22Rv1 (cell line): ENCODE measurements at regions not wholly inside any gene's neighbourhood (a gene's known extent, or its start where the extent isn't known, plus 50 kb on each side); places are given as distances from the start of the nearest gene placed in this dataset.

ENCODE experiments used
- ZFX ChIP-seq: fragments of 450-650 bp; IDR thresholded peaks from 2 replicates; pipeline ENCODE4 v1.6.1; 2017; ENCODE audit warnings: antibody characterized with exemption, borderline replicate concordance
- TF ChIP-seq, protein P1 (sequence below): fragments of 450-650 bp; IDR thresholded peaks from 2 replicates; pipeline ENCODE4 v1.5.1; 2017; ENCODE audit warnings: mild to moderate bottlenecking

DNA sequence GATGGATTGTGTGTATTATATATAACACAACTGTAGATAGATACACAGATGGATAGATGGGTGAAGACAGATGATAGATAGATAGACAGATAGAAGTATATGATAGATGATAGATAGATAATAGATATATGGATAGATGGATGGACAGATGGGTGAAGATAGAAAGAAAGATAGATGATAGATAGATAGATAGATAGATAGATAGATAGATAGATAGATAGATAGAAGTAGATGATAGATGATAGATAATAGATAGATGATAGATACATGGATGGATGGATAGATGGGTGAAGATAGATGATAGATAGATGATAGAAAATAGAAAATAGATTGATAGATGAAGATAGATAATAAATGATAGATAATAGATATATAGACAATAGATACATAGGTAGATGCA, 83.3 kb downstream of the FOXF2 start:
- TF ChIP-seq, protein P1, sequence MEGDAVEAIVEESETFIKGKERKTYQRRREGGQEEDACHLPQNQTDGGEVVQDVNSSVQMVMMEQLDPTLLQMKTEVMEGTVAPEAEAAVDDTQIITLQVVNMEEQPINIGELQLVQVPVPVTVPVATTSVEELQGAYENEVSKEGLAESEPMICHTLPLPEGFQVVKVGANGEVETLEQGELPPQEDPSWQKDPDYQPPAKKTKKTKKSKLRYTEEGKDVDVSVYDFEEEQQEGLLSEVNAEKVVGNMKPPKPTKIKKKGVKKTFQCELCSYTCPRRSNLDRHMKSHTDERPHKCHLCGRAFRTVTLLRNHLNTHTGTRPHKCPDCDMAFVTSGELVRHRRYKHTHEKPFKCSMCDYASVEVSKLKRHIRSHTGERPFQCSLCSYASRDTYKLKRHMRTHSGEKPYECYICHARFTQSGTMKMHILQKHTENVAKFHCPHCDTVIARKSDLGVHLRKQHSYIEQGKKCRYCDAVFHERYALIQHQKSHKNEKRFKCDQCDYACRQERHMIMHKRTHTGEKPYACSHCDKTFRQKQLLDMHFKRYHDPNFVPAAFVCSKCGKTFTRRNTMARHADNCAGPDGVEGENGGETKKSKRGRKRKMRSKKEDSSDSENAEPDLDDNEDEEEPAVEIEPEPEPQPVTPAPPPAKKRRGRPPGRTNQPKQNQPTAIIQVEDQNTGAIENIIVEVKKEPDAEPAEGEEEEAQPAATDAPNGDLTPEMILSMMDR: no peak
- TF ChIP-seq ZFX: no peak
